Liver (tissue), 8 donors: ENCODE measurements at regions not wholly inside any gene's neighbourhood (a gene's known extent, or its start where the extent isn't known, plus 50 kb on each side); places are given as distances from the start of the nearest gene placed in this dataset.
"Not testable (repeated sequence)": the region's sequence is repeated elsewhere in the genome, so short reads cannot be mapped to it uniquely, and the experiment has no call there.

Experiments used
- DNase-seq: peaks from one replicate; pipeline ENCODE4 v3.0.0-alpha.2; 2017; ENCODE audit warnings: low spot score
- H3K27ac ChIP-seq, 2 donors: one replicate each; pipeline ENCODE4 v1.7.0; 2013; ENCODE audit warnings: inconsistent platforms in 2 of 2, low read length in 2 of 2, control low read depth in 1 of 2, low read depth in 1 of 2, mild to moderate bottlenecking in 1 of 2
- H3K27me3 ChIP-seq, 4 donors: one replicate each; pipeline versions ENCODE4 v1.6.1 to v1.7.0; 2013; ENCODE audit warnings: low read length in 3 of 4, inconsistent platforms in 1 of 4, mild to moderate bottlenecking in 1 of 4, moderate library complexity in 1 of 4; ENCODE audit not compliant: control insufficient read depth in 4 of 4, insufficient read depth in 4 of 4
- H3K36me3 ChIP-seq, 4 donors: one replicate each; pipeline versions ENCODE4 v1.6.1 to v1.7.0; 2013; ENCODE audit warnings: low read length in 3 of 4, mild to moderate bottlenecking in 3 of 4, low read depth in 1 of 4, moderate library complexity in 1 of 4; ENCODE audit not compliant: control insufficient read depth in 4 of 4, insufficient read depth in 3 of 4
- H3K4me1 ChIP-seq, 4 donors: one replicate each; pipeline versions ENCODE4 v1.6.1 to v1.7.0; 2013; ENCODE audit warnings: low read length in 3 of 4, mild to moderate bottlenecking in 3 of 4, moderate library complexity in 1 of 4; ENCODE audit not compliant: control insufficient read depth in 4 of 4, insufficient read depth in 4 of 4
- H3K4me3 ChIP-seq, 3 donors: one replicate each; pipeline versions ENCODE4 v1.6.1 to v1.7.0; 2013; ENCODE audit warnings: low read length in 3 of 3, control low read depth in 1 of 3, low read depth in 1 of 3, mild to moderate bottlenecking in 1 of 3
- H3K9ac ChIP-seq, 2 donors: one replicate each; pipeline ENCODE4 v1.7.0; 2013; ENCODE audit warnings: low read length in 2 of 2, mild to moderate bottlenecking in 2 of 2, moderate library complexity in 2 of 2, control low read depth in 1 of 2, low read depth in 1 of 2
- H3K9me3 ChIP-seq, 4 donors: one replicate each; pipeline versions ENCODE4 v1.6.1 to v1.7.0; 2013; ENCODE audit warnings: low read length in 3 of 4; ENCODE audit not compliant: control insufficient read depth in 4 of 4
- EGR1 ChIP-seq, 2 donors: IDR thresholded peaks; 2 replicates each; pipeline ENCODE4 v1.6.1; 2016 to 2018; ENCODE audit warnings: antibody characterized with exemption in 2 of 2, low read depth in 2 of 2
- FOXA2 ChIP-seq: IDR thresholded peaks from 2 replicates; pipeline ENCODE4 v1.6.1; 2016; ENCODE audit warnings: antibody characterized with exemption
- GABPA ChIP-seq, 2 donors: IDR thresholded peaks in 1 of 2; conservative IDR thresholded peaks in 1 of 2; 2 replicates each; pipeline ENCODE4 v1.6.1; 2016; ENCODE audit warnings: antibody characterized with exemption in 2 of 2, mild to moderate bottlenecking in 1 of 2, moderate library complexity in 1 of 2
- HNF4A ChIP-seq, 2 donors: conservative IDR thresholded peaks; 2 replicates each; pipeline ENCODE4 v1.6.1; 2016; ENCODE audit warnings: antibody characterized with exemption in 2 of 2, mild to moderate bottlenecking in 2 of 2
- HNF4G ChIP-seq: IDR thresholded peaks from 2 replicates; pipeline ENCODE4 v1.6.1; 2016; ENCODE audit warnings: antibody characterized with exemption
- JUND ChIP-seq, 2 donors: IDR thresholded peaks; 2 replicates each; pipeline ENCODE4 v1.6.1; 2016; ENCODE audit warnings: antibody characterized with exemption in 2 of 2
- MAX ChIP-seq: IDR thresholded peaks from 2 replicates; pipeline ENCODE4 v1.6.1; 2016; ENCODE audit warnings: antibody characterized with exemption
- RAD21 ChIP-seq, 2 donors: IDR thresholded peaks; 2 replicates each; pipeline ENCODE4 v1.6.1; 2016; ENCODE audit warnings: antibody characterized with exemption in 2 of 2, mild to moderate bottlenecking in 2 of 2
- TAF1 ChIP-seq: conservative IDR thresholded peaks from 2 replicates; pipeline ENCODE4 v1.6.1; 2016; ENCODE audit warnings: antibody characterized with exemption, mild to moderate bottlenecking
- YY1 ChIP-seq: IDR thresholded peaks from 2 replicates; pipeline ENCODE4 v1.6.1; 2016; ENCODE audit warnings: antibody characterized with exemption, mild to moderate bottlenecking
- ZBTB33 ChIP-seq: IDR thresholded peaks from 2 replicates; pipeline ENCODE4 v1.6.1; 2016; ENCODE audit warnings: antibody characterized with exemption
- WGBS: extraction: QIAGEN DNeasy Blood & Tissue Kit; methylation state at CpG from one replicate; pipeline ENCODE4 v1.1.7; 2013; 5-methylcytosine and 5-hydroxymethylcytosine counted together
- TF ChIP-seq, protein P1 (sequence below): IDR thresholded peaks from 2 replicates; pipeline ENCODE4 v1.6.1; 2016; ENCODE audit warnings: antibody characterized with exemption
- TF ChIP-seq, protein P2 (sequence below): fragments of 150-350 bp; IDR thresholded peaks from 2 replicates; pipeline ENCODE4 v1.5.1; 2017; ENCODE audit warnings: improper control_type of control experiment, low read depth, low read length; ENCODE audit not compliant: missing input control
- donor health status: healthy.
- donor health status: healthy.
- donor health status: healthy.
- donor health status: healthy.
- donor health status: healthy.

- not testable (repeated sequence) for H3K4me1 ChIP-seq, H3K27me3 ChIP-seq, DNase-seq, H3K36me3 ChIP-seq, H3K27ac ChIP-seq, H3K9ac ChIP-seq, H3K9me3 ChIP-seq, H3K4me3 ChIP-seq
- 74% methylated on average over 14 of the region's 14 CpGs for WGBS
- TF ChIP-seq RAD21 (IDR thresholded peaks at IDR 0.05) = peak in 1 of 2 donors; percentile 45
Measured at GRCh38 chr3:75604286-75604934, 59.7 kb upstream of the FRG2C start.

- H3K4me3 ChIP-seq, H3K36me3 ChIP-seq, H3K4me1 ChIP-seq, DNase-seq, H3K27me3 ChIP-seq, H3K9me3 ChIP-seq, H3K27ac ChIP-seq, H3K9ac ChIP-seq: not testable (repeated sequence)
- WGBS = 85% methylated on average over 9 of the region's 9 CpGs
Measured at GRCh38 chr3:75607996-75608395, 56.1 kb upstream of the FRG2C start.

DNA sequence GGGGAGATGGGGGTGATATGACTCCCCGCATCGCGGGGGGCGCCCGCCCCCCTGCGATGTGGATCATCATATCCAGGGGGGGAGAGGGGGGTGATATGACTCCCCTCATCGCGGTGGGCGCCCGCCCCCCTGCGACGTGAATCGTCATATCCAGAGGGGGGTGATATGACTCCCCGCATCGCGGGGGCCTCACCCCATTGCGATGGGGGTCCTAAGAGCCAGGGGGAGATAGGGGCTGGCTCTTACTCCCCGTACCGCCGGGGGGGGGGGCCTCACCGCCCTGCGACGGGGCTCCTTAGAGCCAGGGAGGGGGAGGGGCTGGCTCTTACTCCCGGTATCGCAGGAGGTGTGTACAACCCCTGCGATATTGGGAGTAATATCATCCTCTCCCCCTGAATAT is 54.5 kb upstream of the FRG2C start:
- not testable (repeated sequence) for H3K4me1 ChIP-seq, H3K4me3 ChIP-seq, H3K27me3 ChIP-seq, H3K9ac ChIP-seq, H3K27ac ChIP-seq, DNase-seq, H3K9me3 ChIP-seq, H3K36me3 ChIP-seq
- WGBS = 39% methylated on average over 26 of the region's 26 CpGs

GRCh38 chr3:75610773-75611172 is 53.4 kb upstream of the FRG2C start:
- no peaks in the 10 kb centered on the region for H3K36me3 ChIP-seq
- WGBS = 72% methylated on average over 2 of the region's 2 CpGs
- TF ChIP-seq ZBTB33 = no peak
- TF ChIP-seq GABPA (IDR thresholded peaks at IDR 0.05 in 1 of 2, conservative IDR thresholded peaks at IDR 0.05 in 1 of 2) = no peak
- TF ChIP-seq, protein P1, sequence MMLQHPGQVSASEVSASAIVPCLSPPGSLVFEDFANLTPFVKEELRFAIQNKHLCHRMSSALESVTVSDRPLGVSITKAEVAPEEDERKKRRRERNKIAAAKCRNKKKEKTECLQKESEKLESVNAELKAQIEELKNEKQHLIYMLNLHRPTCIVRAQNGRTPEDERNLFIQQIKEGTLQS = no peak
- TF ChIP-seq YY1 = no peak
- no peak for TF ChIP-seq EGR1 (IDR thresholded peaks at IDR 0.05; ENCODE audit: low read depth in 2 of 2)
- TF ChIP-seq HNF4A (conservative IDR thresholded peaks at IDR 0.05) = no peak
- TF ChIP-seq, protein P2, sequence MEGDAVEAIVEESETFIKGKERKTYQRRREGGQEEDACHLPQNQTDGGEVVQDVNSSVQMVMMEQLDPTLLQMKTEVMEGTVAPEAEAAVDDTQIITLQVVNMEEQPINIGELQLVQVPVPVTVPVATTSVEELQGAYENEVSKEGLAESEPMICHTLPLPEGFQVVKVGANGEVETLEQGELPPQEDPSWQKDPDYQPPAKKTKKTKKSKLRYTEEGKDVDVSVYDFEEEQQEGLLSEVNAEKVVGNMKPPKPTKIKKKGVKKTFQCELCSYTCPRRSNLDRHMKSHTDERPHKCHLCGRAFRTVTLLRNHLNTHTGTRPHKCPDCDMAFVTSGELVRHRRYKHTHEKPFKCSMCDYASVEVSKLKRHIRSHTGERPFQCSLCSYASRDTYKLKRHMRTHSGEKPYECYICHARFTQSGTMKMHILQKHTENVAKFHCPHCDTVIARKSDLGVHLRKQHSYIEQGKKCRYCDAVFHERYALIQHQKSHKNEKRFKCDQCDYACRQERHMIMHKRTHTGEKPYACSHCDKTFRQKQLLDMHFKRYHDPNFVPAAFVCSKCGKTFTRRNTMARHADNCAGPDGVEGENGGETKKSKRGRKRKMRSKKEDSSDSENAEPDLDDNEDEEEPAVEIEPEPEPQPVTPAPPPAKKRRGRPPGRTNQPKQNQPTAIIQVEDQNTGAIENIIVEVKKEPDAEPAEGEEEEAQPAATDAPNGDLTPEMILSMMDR = no peak
- no peak for TF ChIP-seq FOXA2
- TF ChIP-seq MAX = no peak
- no peak for TF ChIP-seq HNF4G
- no peak for TF ChIP-seq JUND (IDR thresholded peaks at IDR 0.05)
- no peak for TF ChIP-seq TAF1
- H3K9me3 ChIP-seq = no peaks in the 10 kb centered on the region
- H3K4me3 ChIP-seq = no peak overlapping the region
- H3K9ac ChIP-seq = no peak overlapping the region
- no peak for DNase-seq
- no peaks in the 10 kb centered on the region for H3K4me1 ChIP-seq
- H3K27me3 ChIP-seq = peaks cover 0 to 9% (median 1%) of the 10 kb centered on the region in 4 donors
- no peak overlapping the region for H3K27ac ChIP-seq

- not testable (repeated sequence) for H3K4me3 ChIP-seq, H3K9ac ChIP-seq, DNase-seq, H3K27me3 ChIP-seq, H3K9me3 ChIP-seq, H3K27ac ChIP-seq, H3K4me1 ChIP-seq, H3K36me3 ChIP-seq
- WGBS = 58% methylated on average over 25 of the region's 25 CpGs
Measured at GRCh38 chr3:75611724-75612460, 52.2 kb upstream of the FRG2C start.
